ENCODE measurements at regions not wholly inside any gene's neighbourhood (a gene's known extent, or its start where the extent isn't known, plus 50 kb on each side); places are given as distances from the start of the nearest gene placed in this dataset.

GRCh38 chr5:14071433-14071832 is 71.7 kb upstream of the TRIO start:
- WGBS (ENCODE audit: insufficient coverage, low lambda C conversion rate) = no CpG with 5 or more reads among the region's 5 CpGs
- DNase-seq = no peak
- peaks cover 4% of the 10 kb centered on the region for H3K27me3 ChIP-seq (ENCODE audit: control insufficient read depth, insufficient read depth, low read length)
- no peak overlapping the region for H3K27ac ChIP-seq (ENCODE audit: low read length)
- H3K4me3 ChIP-seq (ENCODE audit: low read length) = no peak overlapping the region
- no peaks in the 10 kb centered on the region for H3K36me3 ChIP-seq (ENCODE audit: control insufficient read depth, insufficient read depth, low read length)
- H3K9me3 ChIP-seq (ENCODE audit: control insufficient read depth, low read depth, low read length) = no peaks in the 10 kb centered on the region
- no peaks in the 10 kb centered on the region for H3K4me1 ChIP-seq (ENCODE audit: control insufficient read depth, insufficient read depth, low read length)

- Histone ChIP-seq H3K4me3 (ENCODE audit: low read length) (no peak overlapping the region), H3K27me3 (ENCODE audit: control insufficient read depth, insufficient read depth, low read length) (peaks cover 4% of the 10 kb centered on the region), H3K27ac (ENCODE audit: low read length) (no peak overlapping the region), H3K36me3 (ENCODE audit: control insufficient read depth, insufficient read depth, low read length) (no peaks in the 10 kb centered on the region), H3K9me3 (ENCODE audit: control insufficient read depth, low read depth, low read length) (no peaks in the 10 kb centered on the region), H3K4me1 (ENCODE audit: control insufficient read depth, insufficient read depth, low read length) (no peaks in the 10 kb centered on the region)
- no peak for DNase-seq
- WGBS (ENCODE audit: insufficient coverage, low lambda C conversion rate) = no CpG with 5 or more reads among the region's 7 CpGs
These were observed 74.1 kb upstream of the TRIO start for GRCh38 chr5:14069021-14069420.

GRCh38 chr5:14068136-14068535 is 75.0 kb upstream of the TRIO start:
- WGBS (ENCODE audit: insufficient coverage, low lambda C conversion rate) = 50% methylated on average over 1 of the region's 4 CpGs

GRCh38 chr5:14066326-14066725 is 76.8 kb upstream of the TRIO start:
- Histone ChIP-seq H3K36me3 (ENCODE audit: control insufficient read depth, insufficient read depth, low read length) (no peaks in the 10 kb centered on the region), H3K27ac (ENCODE audit: low read length) (no peak overlapping the region), H3K4me1 (ENCODE audit: control insufficient read depth, insufficient read depth, low read length) (no peaks in the 10 kb centered on the region), H3K4me3 (ENCODE audit: low read length) (no peak overlapping the region), H3K9me3 (ENCODE audit: control insufficient read depth, low read depth, low read length) (no peaks in the 10 kb centered on the region), H3K27me3 (ENCODE audit: control insufficient read depth, insufficient read depth, low read length) (peaks cover 4% of the 10 kb centered on the region)
- DNase-seq = no peak

More at GRCh38 chr5:14068136-14068535, 75.0 kb upstream of the TRIO start:
- Histone ChIP-seq H3K9me3 (ENCODE audit: control insufficient read depth, low read depth, low read length) (no peaks in the 10 kb centered on the region), H3K36me3 (ENCODE audit: control insufficient read depth, insufficient read depth, low read length) (no peaks in the 10 kb centered on the region), H3K4me1 (ENCODE audit: control insufficient read depth, insufficient read depth, low read length) (no peaks in the 10 kb centered on the region), H3K27ac (ENCODE audit: low read length) (no peak overlapping the region), H3K4me3 (ENCODE audit: low read length) (no peak overlapping the region), H3K27me3 (ENCODE audit: control insufficient read depth, insufficient read depth, low read length) (peaks cover 4% of the 10 kb centered on the region)
- no peak for DNase-seq

GRCh38 chr5:14064841-14065240 is 78.3 kb upstream of the TRIO start:
- H3K27me3 ChIP-seq (ENCODE audit: control insufficient read depth, insufficient read depth, low read length) = peaks cover 4% of the 10 kb centered on the region

GRCh38 chr5:14063691-14064090 is 79.5 kb upstream of the TRIO start:
- Histone ChIP-seq H3K36me3 (ENCODE audit: control insufficient read depth, insufficient read depth, low read length) (no peaks in the 10 kb centered on the region), H3K27me3 (ENCODE audit: control insufficient read depth, insufficient read depth, low read length) (peaks cover under 1% of the 10 kb centered on the region), H3K27ac (ENCODE audit: low read length) (no peak overlapping the region), H3K4me1 (ENCODE audit: control insufficient read depth, insufficient read depth, low read length) (no peaks in the 10 kb centered on the region), H3K4me3 (ENCODE audit: low read length) (no peak overlapping the region), H3K9me3 (ENCODE audit: control insufficient read depth, low read depth, low read length) (no peaks in the 10 kb centered on the region)
- DNase-seq = no peak
- no CpG with 5 or more reads among the region's 1 CpG for WGBS (ENCODE audit: insufficient coverage, low lambda C conversion rate)

More at GRCh38 chr5:14064841-14065240, 78.3 kb upstream of the TRIO start:
- WGBS (ENCODE audit: insufficient coverage, low lambda C conversion rate) = no CpG with 5 or more reads among the region's 1 CpG
- Histone ChIP-seq H3K9me3 (ENCODE audit: control insufficient read depth, low read depth, low read length) (no peaks in the 10 kb centered on the region), H3K4me1 (ENCODE audit: control insufficient read depth, insufficient read depth, low read length) (no peaks in the 10 kb centered on the region), H3K4me3 (ENCODE audit: low read length) (no peak overlapping the region), H3K36me3 (ENCODE audit: control insufficient read depth, insufficient read depth, low read length) (no peaks in the 10 kb centered on the region), H3K27ac (ENCODE audit: low read length) (no peak overlapping the region)
- no peak for DNase-seq

- H3K4me3 ChIP-seq (ENCODE audit: low read length) = no peak overlapping the region
- H3K27ac ChIP-seq (ENCODE audit: low read length) = no peak overlapping the region
- H3K4me1 ChIP-seq (ENCODE audit: control insufficient read depth, insufficient read depth, low read length) = no peaks in the 10 kb centered on the region
- H3K9me3 ChIP-seq (ENCODE audit: control insufficient read depth, low read depth, low read length) = no peaks in the 10 kb centered on the region
- no peak for DNase-seq
- 100% methylated on average over 2 of the region's 4 CpGs for WGBS (ENCODE audit: insufficient coverage, low lambda C conversion rate)
- no peaks in the 10 kb centered on the region for H3K27me3 ChIP-seq (ENCODE audit: control insufficient read depth, insufficient read depth, low read length)
- H3K36me3 ChIP-seq (ENCODE audit: control insufficient read depth, insufficient read depth, low read length) = no peaks in the 10 kb centered on the region
These were observed 80.0 kb upstream of the TRIO start for GRCh38 chr5:14063138-14063537.

- no CpG with 5 or more reads among the region's 2 CpGs for WGBS (ENCODE audit: insufficient coverage, low lambda C conversion rate)
- no peaks in the 10 kb centered on the region for H3K4me1 ChIP-seq (ENCODE audit: control insufficient read depth, insufficient read depth, low read length)
- H3K36me3 ChIP-seq (ENCODE audit: control insufficient read depth, insufficient read depth, low read length) = no peaks in the 10 kb centered on the region
- no peaks in the 10 kb centered on the region for H3K27me3 ChIP-seq (ENCODE audit: control insufficient read depth, insufficient read depth, low read length)
- H3K9me3 ChIP-seq (ENCODE audit: control insufficient read depth, low read depth, low read length) = no peaks in the 10 kb centered on the region
- DNase-seq = no peak
- H3K4me3 ChIP-seq (ENCODE audit: low read length) = no peak overlapping the region
- H3K27ac ChIP-seq (ENCODE audit: low read length) = no peak overlapping the region
These were observed 81.0 kb upstream of the TRIO start for GRCh38 chr5:14062178-14062577.

GRCh38 chr5:14061106-14061505 is 82.0 kb upstream of the TRIO start:
- Histone ChIP-seq H3K4me3 (ENCODE audit: low read length) (no peak overlapping the region), H3K27ac (ENCODE audit: low read length) (no peak overlapping the region), H3K36me3 (ENCODE audit: control insufficient read depth, insufficient read depth, low read length) (no peaks in the 10 kb centered on the region), H3K9me3 (ENCODE audit: control insufficient read depth, low read depth, low read length) (no peaks in the 10 kb centered on the region), H3K27me3 (ENCODE audit: control insufficient read depth, insufficient read depth, low read length) (no peaks in the 10 kb centered on the region), H3K4me1 (ENCODE audit: control insufficient read depth, insufficient read depth, low read length) (no peaks in the 10 kb centered on the region)
- no CpG with 5 or more reads among the region's 5 CpGs for WGBS (ENCODE audit: insufficient coverage, low lambda C conversion rate)
- DNase-seq = no peak

GRCh38 chr5:14060218-14060617 is 82.9 kb upstream of the TRIO start:
- Histone ChIP-seq H3K9me3 (ENCODE audit: control insufficient read depth, low read depth, low read length) (no peaks in the 10 kb centered on the region), H3K27me3 (ENCODE audit: control insufficient read depth, insufficient read depth, low read length) (no peaks in the 10 kb centered on the region), H3K27ac (ENCODE audit: low read length) (no peak overlapping the region), H3K36me3 (ENCODE audit: control insufficient read depth, insufficient read depth, low read length) (no peaks in the 10 kb centered on the region), H3K4me3 (ENCODE audit: low read length) (no peak overlapping the region), H3K4me1 (ENCODE audit: control insufficient read depth, insufficient read depth, low read length) (no peaks in the 10 kb centered on the region)
- no peak for DNase-seq
- no CpG with 5 or more reads among the region's 3 CpGs for WGBS (ENCODE audit: insufficient coverage, low lambda C conversion rate)

- DNase-seq = no peak
- Histone ChIP-seq H3K36me3 (ENCODE audit: control insufficient read depth, insufficient read depth, low read length) (no peaks in the 10 kb centered on the region), H3K27me3 (ENCODE audit: control insufficient read depth, insufficient read depth, low read length) (no peaks in the 10 kb centered on the region), H3K9me3 (ENCODE audit: control insufficient read depth, low read depth, low read length) (no peaks in the 10 kb centered on the region), H3K27ac (ENCODE audit: low read length) (no peak overlapping the region), H3K4me1 (ENCODE audit: control insufficient read depth, insufficient read depth, low read length) (no peaks in the 10 kb centered on the region), H3K4me3 (ENCODE audit: low read length) (no peak overlapping the region)
- no CpG with 5 or more reads among the region's 2 CpGs for WGBS (ENCODE audit: insufficient coverage, low lambda C conversion rate)
These were observed 83.3 kb upstream of the TRIO start for GRCh38 chr5:14059810-14060209.
